ENCODE measurements at regions not wholly inside any gene's neighbourhood (a gene's known extent, or its start where the extent isn't known, plus 50 kb on each side); places are given as distances from the start of the nearest gene placed in this dataset.

DNA sequence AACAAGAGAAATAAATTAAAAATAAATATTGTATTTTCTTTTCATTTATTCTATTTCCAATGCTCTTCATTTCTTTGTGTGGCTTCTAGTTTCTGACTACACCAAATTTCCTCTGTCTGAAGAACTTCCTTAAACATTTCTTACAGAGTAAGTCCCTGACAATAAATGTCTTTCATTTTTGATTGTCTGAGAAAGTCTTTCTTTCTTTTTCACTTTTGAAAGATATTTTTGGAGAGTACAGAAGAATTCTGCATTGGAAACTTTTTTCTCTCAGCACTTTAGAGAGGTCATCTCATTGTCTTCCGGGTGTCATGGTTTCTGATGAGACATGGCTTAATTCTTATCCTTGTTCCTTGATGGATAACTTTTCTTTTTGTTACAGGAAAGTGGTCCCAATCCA is 119.6 kb downstream of the MOBP start:
- no peaks in the 10 kb centered on the region for H3K9me1 ChIP-seq (ENCODE audit: control insufficient read depth, insufficient read depth, low read length)
- H3K27ac ChIP-seq (ENCODE audit: extremely low read depth, low read depth, low read length): no peak overlapping the region
- ChIA-PET CTCF (ENCODE audit: low intra/inter-chr PET ratio) (no interaction called here), POLR2A (no interaction called here)
- H3K9me3 ChIP-seq (replicated peaks; ENCODE audit: control insufficient read depth, insufficient read depth, low read depth, low read length): no peaks in the 10 kb centered on the region
- 6% methylated on average over 1 of the region's 1 CpG for WGBS (ENCODE audit: insufficient coverage, low coverage, missing lambda C conversion rate)
- intact Hi-C loops (cut with micrococcal nuclease): no loop called here
- ATAC-seq (no peak), FAIRE-seq (no peak), DNase-seq (ENCODE audit: extremely low read depth in 1 of 4, low spot score in 3 of 4) (no peak)
- H3K27me3 ChIP-seq (ENCODE audit: control insufficient read depth in 2 of 2, insufficient read depth in 2 of 2, low read length in 2 of 2): peaks cover 0 to 4% of the 10 kb centered on the region in 2 experiments; a peak in 1 of 5 replicates
- BruUV-seq (replicated peaks): no TSS peak
- H3K4me3 ChIP-seq: no peak overlapping the region
- in situ Hi-C loops (cut with MboI): no loop called here
- no peak overlapping the region for H2AFZ ChIP-seq (ENCODE audit: low read depth, low read length)
- no peaks in the 10 kb centered on the region for H4K20me1 ChIP-seq (replicated peaks; ENCODE audit: control insufficient read depth, insufficient read depth, low read length)
- no peaks in the 10 kb centered on the region for H3K4me1 ChIP-seq (replicated peaks in 1 of 2; ENCODE audit: control insufficient read depth in 2 of 2, insufficient read depth in 2 of 2, low read length in 2 of 2)
- no peaks in the 10 kb centered on the region for H3K79me2 ChIP-seq (ENCODE audit: control insufficient read depth, insufficient read depth, low read length)
- H3K36me3 ChIP-seq (ENCODE audit: control insufficient read depth, insufficient read depth, low read length): no peaks in the 10 kb centered on the region
- no peak overlapping the region for H3K4me2 ChIP-seq (ENCODE audit: insufficient read depth, low read length)
- H3K9ac ChIP-seq (ENCODE audit: insufficient read depth in 1 of 2, low read depth in 2 of 2, low read length in 2 of 2): no peak overlapping the region
- TF ChIP-seq NFIC (IDR thresholded peaks at IDR 0.05) (no peak), PCBP2 (IDR thresholded peaks at IDR 0.05; ENCODE audit: low read depth, low read length, poor library complexity, severe bottlenecking) (no peak), MBD2 (IDR thresholded peaks at IDR 0.05; ENCODE audit: borderline replicate concordance, low read depth) (no peak), SMAD1 (IDR thresholded peaks at IDR 0.05; ENCODE audit: low read depth, low read length, partially characterized antibody) (no peak), CBX1 (IDR thresholded peaks at IDR 0.05; ENCODE audit: low read depth) (no peak), ZKSCAN3 (CRISPR knock-in tag; IDR thresholded peaks at IDR 0.05) (no peak), PHF21A (IDR thresholded peaks at IDR 0.05; ENCODE audit: borderline replicate concordance, low read depth) (no peak), JUNB (CRISPR knock-in tag; conservative IDR thresholded peaks at IDR 0.05) (no peak)
- TF ChIP-seq, protein P1, sequence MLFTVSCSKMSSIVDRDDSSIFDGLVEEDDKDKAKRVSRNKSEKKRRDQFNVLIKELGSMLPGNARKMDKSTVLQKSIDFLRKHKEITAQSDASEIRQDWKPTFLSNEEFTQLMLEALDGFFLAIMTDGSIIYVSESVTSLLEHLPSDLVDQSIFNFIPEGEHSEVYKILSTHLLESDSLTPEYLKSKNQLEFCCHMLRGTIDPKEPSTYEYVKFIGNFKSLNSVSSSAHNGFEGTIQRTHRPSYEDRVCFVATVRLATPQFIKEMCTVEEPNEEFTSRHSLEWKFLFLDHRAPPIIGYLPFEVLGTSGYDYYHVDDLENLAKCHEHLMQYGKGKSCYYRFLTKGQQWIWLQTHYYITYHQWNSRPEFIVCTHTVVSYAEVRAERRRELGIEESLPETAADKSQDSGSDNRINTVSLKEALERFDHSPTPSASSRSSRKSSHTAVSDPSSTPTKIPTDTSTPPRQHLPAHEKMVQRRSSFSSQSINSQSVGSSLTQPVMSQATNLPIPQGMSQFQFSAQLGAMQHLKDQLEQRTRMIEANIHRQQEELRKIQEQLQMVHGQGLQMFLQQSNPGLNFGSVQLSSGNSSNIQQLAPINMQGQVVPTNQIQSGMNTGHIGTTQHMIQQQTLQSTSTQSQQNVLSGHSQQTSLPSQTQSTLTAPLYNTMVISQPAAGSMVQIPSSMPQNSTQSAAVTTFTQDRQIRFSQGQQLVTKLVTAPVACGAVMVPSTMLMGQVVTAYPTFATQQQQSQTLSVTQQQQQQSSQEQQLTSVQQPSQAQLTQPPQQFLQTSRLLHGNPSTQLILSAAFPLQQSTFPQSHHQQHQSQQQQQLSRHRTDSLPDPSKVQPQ (CRISPR knock-in tag; IDR thresholded peaks at IDR 0.05; ENCODE audit: borderline replicate concordance): no peak
- TF ChIP-seq, protein P2, sequence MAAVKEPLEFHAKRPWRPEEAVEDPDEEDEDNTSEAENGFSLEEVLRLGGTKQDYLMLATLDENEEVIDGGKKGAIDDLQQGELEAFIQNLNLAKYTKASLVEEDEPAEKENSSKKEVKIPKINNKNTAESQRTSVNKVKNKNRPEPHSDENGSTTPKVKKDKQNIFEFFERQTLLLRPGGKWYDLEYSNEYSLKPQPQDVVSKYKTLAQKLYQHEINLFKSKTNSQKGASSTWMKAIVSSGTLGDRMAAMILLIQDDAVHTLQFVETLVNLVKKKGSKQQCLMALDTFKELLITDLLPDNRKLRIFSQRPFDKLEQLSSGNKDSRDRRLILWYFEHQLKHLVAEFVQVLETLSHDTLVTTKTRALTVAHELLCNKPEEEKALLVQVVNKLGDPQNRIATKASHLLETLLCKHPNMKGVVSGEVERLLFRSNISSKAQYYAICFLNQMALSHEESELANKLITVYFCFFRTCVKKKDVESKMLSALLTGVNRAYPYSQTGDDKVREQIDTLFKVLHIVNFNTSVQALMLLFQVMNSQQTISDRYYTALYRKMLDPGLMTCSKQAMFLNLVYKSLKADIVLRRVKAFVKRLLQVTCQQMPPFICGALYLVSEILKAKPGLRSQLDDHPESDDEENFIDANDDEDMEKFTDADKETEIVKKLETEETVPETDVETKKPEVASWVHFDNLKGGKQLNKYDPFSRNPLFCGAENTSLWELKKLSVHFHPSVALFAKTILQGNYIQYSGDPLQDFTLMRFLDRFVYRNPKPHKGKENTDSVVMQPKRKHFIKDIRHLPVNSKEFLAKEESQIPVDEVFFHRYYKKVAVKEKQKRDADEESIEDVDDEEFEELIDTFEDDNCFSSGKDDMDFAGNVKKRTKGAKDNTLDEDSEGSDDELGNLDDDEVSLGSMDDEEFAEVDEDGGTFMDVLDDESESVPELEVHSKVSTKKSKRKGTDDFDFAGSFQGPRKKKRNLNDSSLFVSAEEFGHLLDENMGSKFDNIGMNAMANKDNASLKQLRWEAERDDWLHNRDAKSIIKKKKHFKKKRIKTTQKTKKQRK (IDR thresholded peaks at IDR 0.05; ENCODE audit: borderline replicate concordance, low read depth, low read length): no peak
- TF ChIP-seq, protein P3, sequence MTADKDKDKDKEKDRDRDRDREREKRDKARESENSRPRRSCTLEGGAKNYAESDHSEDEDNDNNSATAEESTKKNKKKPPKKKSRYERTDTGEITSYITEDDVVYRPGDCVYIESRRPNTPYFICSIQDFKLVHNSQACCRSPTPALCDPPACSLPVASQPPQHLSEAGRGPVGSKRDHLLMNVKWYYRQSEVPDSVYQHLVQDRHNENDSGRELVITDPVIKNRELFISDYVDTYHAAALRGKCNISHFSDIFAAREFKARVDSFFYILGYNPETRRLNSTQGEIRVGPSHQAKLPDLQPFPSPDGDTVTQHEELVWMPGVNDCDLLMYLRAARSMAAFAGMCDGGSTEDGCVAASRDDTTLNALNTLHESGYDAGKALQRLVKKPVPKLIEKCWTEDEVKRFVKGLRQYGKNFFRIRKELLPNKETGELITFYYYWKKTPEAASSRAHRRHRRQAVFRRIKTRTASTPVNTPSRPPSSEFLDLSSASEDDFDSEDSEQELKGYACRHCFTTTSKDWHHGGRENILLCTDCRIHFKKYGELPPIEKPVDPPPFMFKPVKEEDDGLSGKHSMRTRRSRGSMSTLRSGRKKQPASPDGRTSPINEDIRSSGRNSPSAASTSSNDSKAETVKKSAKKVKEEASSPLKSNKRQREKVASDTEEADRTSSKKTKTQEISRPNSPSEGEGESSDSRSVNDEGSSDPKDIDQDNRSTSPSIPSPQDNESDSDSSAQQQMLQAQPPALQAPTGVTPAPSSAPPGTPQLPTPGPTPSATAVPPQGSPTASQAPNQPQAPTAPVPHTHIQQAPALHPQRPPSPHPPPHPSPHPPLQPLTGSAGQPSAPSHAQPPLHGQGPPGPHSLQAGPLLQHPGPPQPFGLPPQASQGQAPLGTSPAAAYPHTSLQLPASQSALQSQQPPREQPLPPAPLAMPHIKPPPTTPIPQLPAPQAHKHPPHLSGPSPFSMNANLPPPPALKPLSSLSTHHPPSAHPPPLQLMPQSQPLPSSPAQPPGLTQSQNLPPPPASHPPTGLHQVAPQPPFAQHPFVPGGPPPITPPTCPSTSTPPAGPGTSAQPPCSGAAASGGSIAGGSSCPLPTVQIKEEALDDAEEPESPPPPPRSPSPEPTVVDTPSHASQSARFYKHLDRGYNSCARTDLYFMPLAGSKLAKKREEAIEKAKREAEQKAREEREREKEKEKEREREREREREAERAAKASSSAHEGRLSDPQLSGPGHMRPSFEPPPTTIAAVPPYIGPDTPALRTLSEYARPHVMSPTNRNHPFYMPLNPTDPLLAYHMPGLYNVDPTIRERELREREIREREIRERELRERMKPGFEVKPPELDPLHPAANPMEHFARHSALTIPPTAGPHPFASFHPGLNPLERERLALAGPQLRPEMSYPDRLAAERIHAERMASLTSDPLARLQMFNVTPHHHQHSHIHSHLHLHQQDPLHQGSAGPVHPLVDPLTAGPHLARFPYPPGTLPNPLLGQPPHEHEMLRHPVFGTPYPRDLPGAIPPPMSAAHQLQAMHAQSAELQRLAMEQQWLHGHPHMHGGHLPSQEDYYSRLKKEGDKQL (CRISPR knock-in tag; IDR thresholded peaks at IDR 0.05; ENCODE audit: borderline replicate concordance): no peak

Data from K562 (cell line).